Right lobe of liver (tissue), 6 donors: ENCODE measurements at regions not wholly inside any gene's neighbourhood (a gene's known extent, or its start where the extent isn't known, plus 50 kb on each side); places are given as distances from the start of the nearest gene placed in this dataset.

Experiments
- ATAC-seq, 4 donors: fragments of 200-7000 bp; cut with Tn5 transposase; one replicate each; pipeline ENCODE4 v1.9.1; 2020; ENCODE audit warnings: mild to moderate bottlenecking in 4 of 4, moderate library complexity in 4 of 4
- DNase-seq, 3 donors: peaks; one replicate each; pipeline ENCODE4 v3.0.0-alpha.2; 2020
- H3K27ac ChIP-seq, 3 donors: fragments of 200-600 bp; one replicate each; pipeline ENCODE4 v1.8.0; 2022
- H3K27me3 ChIP-seq, 2 donors: fragments of 200-600 bp; one replicate each; pipeline ENCODE4 v1.8.0; 2022
- H3K36me3 ChIP-seq, 4 donors: fragments of 200-600 bp; sonication (generic) in 1 of 4; one replicate each; pipeline versions ENCODE4 v1.5.1 to v1.8.0; 2017 to 2022; ENCODE audit warnings: control low read depth in 1 of 4
- H3K4me1 ChIP-seq, 4 donors: fragments of 200-600 bp; sonication (generic) in 1 of 4; one replicate each; pipeline versions ENCODE4 v1.5.1 to v1.8.0; 2017 to 2022; ENCODE audit warnings: control low read depth in 1 of 4
- H3K4me3 ChIP-seq, 3 donors: fragments of 200-600 bp; one replicate each; pipeline ENCODE4 v1.8.0; 2022
- H3K9me3 ChIP-seq, 4 donors: fragments of 200-600 bp; sonication (generic) in 1 of 4; one replicate each; pipeline versions ENCODE4 v1.5.1 to v1.8.0; 2017 to 2022; ENCODE audit warnings: control low read depth in 1 of 4
- POLR2A ChIP-seq: fragments of 450-650 bp; IDR thresholded peaks from one replicate; pipeline ENCODE4 v1.6.1; 2017; ENCODE audit warnings: antibody characterized with exemption, mild to moderate bottlenecking
- WGBS: methylation state at CpG from one replicate; pipeline ENCODE4 v1.1.6; 2018; ENCODE audit warnings: low coverage, low lambda C conversion rate; ENCODE audit not compliant: insufficient coverage; ENCODE audit errors: missing lambda C conversion rate; 5-methylcytosine and 5-hydroxymethylcytosine counted together
- intact Hi-C, 2 donors: fragments of 100-400 bp; cut with DNase I; formaldehyde crosslinking; loops; one replicate each; pipeline versions ENCODE4 v1.11.2 to v1.14.1; 2022
- TF ChIP-seq, protein P1 (sequence below), 4 donors: fragments of 200-600 bp in 3 of 4; fragments of 450-650 bp in 1 of 4; IDR thresholded peaks; one replicate each; pipeline versions ENCODE4 v1.5.1 to v1.8.0; 2016 to 2022; ENCODE audit warnings: antibody characterized with exemption in 4 of 4, mild to moderate bottlenecking in 2 of 4
- donor health status: DM: no; HTN: yes; CAD: no.
- donor health status: DM: no; HTN: no; CAD: no.
- donor health status: DM: no; HTN: no; CAD: no.
- donor health status: DM: no; HTN: yes; CAD: no.
- donor health status: DM: no; HTN: yes; CAD: no.

DNA sequence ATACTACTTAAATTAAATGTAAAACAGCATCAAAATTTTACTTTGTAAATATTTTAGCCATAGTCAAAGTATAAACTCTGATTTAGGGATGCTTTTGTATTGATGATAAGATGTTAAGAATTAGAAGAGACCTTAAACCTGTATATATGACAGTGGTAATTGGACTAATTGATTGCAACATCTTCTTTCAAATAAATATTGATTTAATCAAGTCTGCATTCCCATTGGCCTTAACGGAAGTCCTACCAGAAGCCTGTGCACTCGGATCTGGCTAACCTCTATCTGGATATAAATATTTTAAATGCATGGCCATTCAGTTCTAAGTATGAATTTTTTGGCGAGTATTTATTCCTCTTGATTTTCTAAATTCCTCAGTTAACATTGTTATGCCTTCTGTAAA is 856.1 kb downstream of the USP25 start:
- no peak overlapping the region for H3K27ac ChIP-seq
- H3K4me3 ChIP-seq: no peak overlapping the region
- no peaks in the 10 kb centered on the region for H3K9me3 ChIP-seq
- 55% methylated on average over 3 of the region's 3 CpGs for WGBS
- peaks cover 0 to 14% (median 0%) of the 10 kb centered on the region in 4 donors for H3K4me1 ChIP-seq
- H3K36me3 ChIP-seq: no peaks in the 10 kb centered on the region
- TF ChIP-seq POLR2A: no peak
- TF ChIP-seq, protein P1, sequence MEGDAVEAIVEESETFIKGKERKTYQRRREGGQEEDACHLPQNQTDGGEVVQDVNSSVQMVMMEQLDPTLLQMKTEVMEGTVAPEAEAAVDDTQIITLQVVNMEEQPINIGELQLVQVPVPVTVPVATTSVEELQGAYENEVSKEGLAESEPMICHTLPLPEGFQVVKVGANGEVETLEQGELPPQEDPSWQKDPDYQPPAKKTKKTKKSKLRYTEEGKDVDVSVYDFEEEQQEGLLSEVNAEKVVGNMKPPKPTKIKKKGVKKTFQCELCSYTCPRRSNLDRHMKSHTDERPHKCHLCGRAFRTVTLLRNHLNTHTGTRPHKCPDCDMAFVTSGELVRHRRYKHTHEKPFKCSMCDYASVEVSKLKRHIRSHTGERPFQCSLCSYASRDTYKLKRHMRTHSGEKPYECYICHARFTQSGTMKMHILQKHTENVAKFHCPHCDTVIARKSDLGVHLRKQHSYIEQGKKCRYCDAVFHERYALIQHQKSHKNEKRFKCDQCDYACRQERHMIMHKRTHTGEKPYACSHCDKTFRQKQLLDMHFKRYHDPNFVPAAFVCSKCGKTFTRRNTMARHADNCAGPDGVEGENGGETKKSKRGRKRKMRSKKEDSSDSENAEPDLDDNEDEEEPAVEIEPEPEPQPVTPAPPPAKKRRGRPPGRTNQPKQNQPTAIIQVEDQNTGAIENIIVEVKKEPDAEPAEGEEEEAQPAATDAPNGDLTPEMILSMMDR (IDR thresholded peaks at IDR 0.05): no peak
- intact Hi-C loops: no loop called here
- DNase-seq: no peak
- no peak for ATAC-seq
- no peaks in the 10 kb centered on the region for H3K27me3 ChIP-seq

- no peaks in the 10 kb centered on the region for H3K9me3 ChIP-seq
- no peaks in the 10 kb centered on the region for H3K36me3 ChIP-seq
- peak overlapping the region; percentile 44 to 68 (median 57) for H3K27ac ChIP-seq
- H3K27me3 ChIP-seq: no peaks in the 10 kb centered on the region
- peaks cover 0 to 12% (median 0%) of the 10 kb centered on the region in 4 donors for H3K4me1 ChIP-seq
- DNase-seq: peak; percentile 72 to 91 (median 84)
- TF ChIP-seq, protein P1 (IDR thresholded peaks at IDR 0.05): no peak
- no peak for TF ChIP-seq POLR2A
- ATAC-seq: peak; percentile 84 to 97 (median 94)
- WGBS: 23% methylated on average over 6 of the region's 6 CpGs
- intact Hi-C loops: no loop called here
- H3K4me3 ChIP-seq: peak overlapping the region; percentile 13 to 22 (median 18)
Measured at GRCh38 chr21:16587141-16587581, 857.4 kb downstream of the USP25 start.

DNA sequence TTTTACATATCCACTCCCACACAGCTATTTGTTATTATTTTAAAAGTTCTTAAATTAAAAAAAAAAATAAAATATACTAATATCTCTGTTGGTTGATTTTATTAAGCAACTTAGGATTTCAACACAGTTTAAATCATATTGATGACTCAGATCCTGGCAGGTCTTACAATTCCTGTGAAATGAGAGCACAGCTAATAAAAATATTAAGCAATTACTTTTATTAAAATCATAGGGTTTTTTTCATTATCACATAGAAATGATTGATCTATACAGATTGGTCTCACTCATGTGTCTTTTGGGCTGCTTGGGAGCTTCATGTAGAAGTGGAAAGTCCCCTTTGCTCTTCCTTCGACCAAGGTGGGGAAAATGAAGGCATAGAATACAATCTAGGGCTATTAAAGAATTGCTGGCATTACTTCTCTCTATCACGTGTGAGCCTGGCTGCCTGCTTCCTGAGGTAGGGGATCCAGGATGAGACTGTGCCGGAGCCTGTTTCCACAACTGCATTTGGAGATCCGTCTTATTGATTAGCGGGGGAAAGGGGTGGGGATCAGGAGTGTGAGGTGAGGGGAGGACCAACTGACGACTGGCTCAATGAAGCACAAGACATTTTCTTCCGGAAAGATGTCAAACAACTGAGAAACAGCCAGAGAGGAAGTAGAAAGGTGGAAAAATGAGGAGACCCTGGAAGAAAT is 858.0 kb downstream of the USP25 start:
- H3K36me3 ChIP-seq: no peaks in the 10 kb centered on the region
- TF ChIP-seq, protein P1 (IDR thresholded peaks at IDR 0.05): no peak
- TF ChIP-seq POLR2A: no peak
- H3K4me3 ChIP-seq: peak overlapping the region; percentile 13 to 22 (median 18)
- DNase-seq: peak in 2 of 3 donors; percentile 20 to 46
- intact Hi-C loops: no loop called here
- peaks cover 0 to 12% (median 0%) of the 10 kb centered on the region in 4 donors for H3K4me1 ChIP-seq
- peak overlapping the region; percentile 44 to 68 (median 57) for H3K27ac ChIP-seq
- H3K9me3 ChIP-seq: no peaks in the 10 kb centered on the region
- H3K27me3 ChIP-seq: no peaks in the 10 kb centered on the region
- ATAC-seq: peak; percentile 38 to 53 (median 48)
- 7% methylated on average over 6 of the region's 7 CpGs for WGBS

DNA sequence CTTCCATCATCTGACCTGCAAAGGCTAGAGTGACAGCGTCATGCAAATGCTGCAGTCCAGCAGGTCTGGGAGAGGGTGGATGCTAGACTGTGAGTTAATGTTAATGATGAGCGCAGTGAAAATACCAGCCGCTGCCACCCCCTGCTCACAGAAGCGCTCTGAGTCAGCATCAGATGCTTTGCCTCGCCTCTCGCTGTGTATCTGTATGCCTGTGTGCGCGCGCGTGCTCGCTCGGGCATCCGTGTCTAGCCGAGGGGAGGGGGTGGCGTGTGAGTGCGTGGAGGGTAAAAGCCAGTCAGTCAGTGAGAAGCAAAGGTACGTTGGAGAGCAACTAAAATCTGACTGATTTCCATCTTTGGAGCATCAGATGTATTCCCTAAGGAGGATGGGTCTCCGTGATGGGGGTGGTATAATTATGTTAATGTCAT is 858.7 kb downstream of the USP25 start:
- Histone ChIP-seq H3K36me3 (no peaks in the 10 kb centered on the region), H3K4me3 (peak overlapping the region; percentile 13 to 22 (median 18)), H3K4me1 (peaks cover 0 to 12% (median 0%) of the 10 kb centered on the region in 4 donors), H3K27me3 (no peaks in the 10 kb centered on the region), H3K9me3 (no peaks in the 10 kb centered on the region), H3K27ac (peak overlapping the region in 2 of 3 donors; percentile 57 to 68)
- peak; percentile 31 to 66 (median 48) for ATAC-seq
- intact Hi-C loops: no loop called here
- 55% methylated on average over 8 of the region's 18 CpGs for WGBS
- peak; percentile 46 to 58 (median 56) for DNase-seq
- TF ChIP-seq POLR2A: no peak
- TF ChIP-seq, protein P1 (IDR thresholded peaks at IDR 0.05): no peak
